HG02840 (cell line): ENCODE measurements at regions not wholly inside any gene's neighbourhood (a gene's known extent, or its start where the extent isn't known, plus 50 kb on each side); places are given as distances from the start of the nearest gene placed in this dataset.

Source experiments
- ATAC-seq: cut with Tn5 transposase; IDR thresholded peaks from one replicate; pipeline ENCODE4 v1.9.1; 2021; ENCODE audit warnings: mild to moderate bottlenecking, moderate library complexity, moderate number of reproducible peaks; ENCODE audit not compliant: unreplicated experiment, low FRiP score

- peak; percentile 64 for ATAC-seq
Measured at GRCh38 chr15:38671675-38672254, 107.2 kb upstream of the RASGRP1 start.

GRCh38 chr15:38672273-38672672, 107.7 kb upstream of the RASGRP1 start:
- ATAC-seq, result no peak

- no peak for ATAC-seq
Measured at GRCh38 chr15:38672814-38673670, 108.4 kb upstream of the RASGRP1 start.

- no peak for ATAC-seq
Measured at GRCh38 chr15:38674448-38674847, 109.8 kb upstream of the RASGRP1 start.

GRCh38 chr15:38678281-38678680, 113.7 kb upstream of the RASGRP1 start:
- no peak for ATAC-seq

- no peak for ATAC-seq
Measured at GRCh38 chr15:38680775-38681174, 116.2 kb upstream of the RASGRP1 start.

GRCh38 chr15:38682363-38682762, 117.7 kb upstream of the RASGRP1 start:
- ATAC-seq, result no peak

- no peak for ATAC-seq
Measured at GRCh38 chr15:38682861-38683260, 118.2 kb upstream of the RASGRP1 start.

- peak; percentile 59 for ATAC-seq
Measured at GRCh38 chr15:38683382-38684242, 119.0 kb upstream of the RASGRP1 start.

GRCh38 chr15:38684440-38685010, 119.9 kb upstream of the RASGRP1 start:
- ATAC-seq, result no peak

- no peak for ATAC-seq
Measured at GRCh38 chr15:38685686-38686339, 121.2 kb upstream of the RASGRP1 start.

- ATAC-seq, result no peak
Measured at GRCh38 chr15:38687340-38687739, 122.7 kb upstream of the RASGRP1 start.

GRCh38 chr15:38687775-38688495, 123.3 kb upstream of the RASGRP1 start:
- no peak for ATAC-seq

- ATAC-seq, result no peak
Measured at GRCh38 chr15:38688761-38689160, 124.1 kb upstream of the RASGRP1 start.

- no peak for ATAC-seq
Measured at GRCh38 chr15:38689522-38689921, 124.9 kb upstream of the RASGRP1 start.

GRCh38 chr15:38690216-38690615, 125.6 kb upstream of the RASGRP1 start:
- ATAC-seq, result no peak

- peak; percentile 43 for ATAC-seq
Measured at GRCh38 chr15:38690719-38691332, 126.2 kb upstream of the RASGRP1 start.

- ATAC-seq, result no peak
Measured at GRCh38 chr15:38691377-38691776, 126.8 kb upstream of the RASGRP1 start.
